KMS-11 (cell line): ENCODE measurements at regions not wholly inside any gene's neighbourhood (a gene's known extent, or its start where the extent isn't known, plus 50 kb on each side); places are given as distances from the start of the nearest gene placed in this dataset.

ENCODE experiments used
- H2AFZ ChIP-seq: fragments of 200-600 bp; sonication (generic); 2 replicates; pipeline ENCODE4 v1.6.1; 2016; ENCODE audit warnings: antibody characterized with exemption, mixed run types, low read depth
- H3K27ac ChIP-seq: fragments of 200-600 bp; sonication (generic); 2 replicates; pipeline ENCODE4 v1.6.1; 2016; ENCODE audit warnings: mild to moderate bottlenecking, mixed run types
- H3K27me3 ChIP-seq: fragments of 200-600 bp; sonication (generic); 2 replicates; pipeline ENCODE4 v1.6.1; 2017; ENCODE audit warnings: mild to moderate bottlenecking, low read depth, mixed run types, moderate library complexity; ENCODE audit not compliant: insufficient read depth
- H3K36me3 ChIP-seq: fragments of 200-600 bp; sonication (generic); 2 replicates; pipeline ENCODE4 v1.6.1; 2017; ENCODE audit warnings: mild to moderate bottlenecking, mixed run types; ENCODE audit not compliant: insufficient read depth
- H3K4me1 ChIP-seq: fragments of 200-600 bp; sonication (generic); 2 replicates; pipeline ENCODE4 v1.6.1; 2016; ENCODE audit warnings: mild to moderate bottlenecking, low read depth, mixed run types; ENCODE audit not compliant: poor library complexity, severe bottlenecking
- H3K4me2 ChIP-seq: fragments of 200-600 bp; sonication (generic); 2 replicates; pipeline ENCODE4 v1.7.0; 2016; ENCODE audit warnings: mild to moderate bottlenecking, mixed run types
- H3K4me3 ChIP-seq: fragments of 200-600 bp; sonication (generic); IDR thresholded peaks from 2 replicates; pipeline ENCODE4 v1.6.1; 2017; ENCODE audit warnings: low read depth, low read length, mixed read lengths; ENCODE audit not compliant: insufficient read depth
- H3K79me2 ChIP-seq: fragments of 200-600 bp; sonication (generic); 2 replicates; pipeline ENCODE4 v1.6.1; 2016; ENCODE audit warnings: low read depth, mixed run types; ENCODE audit not compliant: insufficient read depth
- H3K9ac ChIP-seq: fragments of 200-600 bp; sonication (generic); 2 replicates; pipeline ENCODE4 v1.6.1; 2016; ENCODE audit warnings: mild to moderate bottlenecking, mixed run types
- H4K20me1 ChIP-seq: fragments of 200-600 bp; sonication (generic); 2 replicates; pipeline ENCODE4 v1.6.1; 2016; ENCODE audit warnings: mild to moderate bottlenecking, mixed run types; ENCODE audit not compliant: insufficient read depth
- CTCF ChIP-seq: fragments of 200-600 bp; sonication (generic); conservative IDR thresholded peaks from 2 replicates; pipeline ENCODE4 v1.6.1; 2017; ENCODE audit warnings: low read depth, mild to moderate bottlenecking, antibody characterized with exemption, low read length, moderate library complexity, mixed read lengths

DNA sequence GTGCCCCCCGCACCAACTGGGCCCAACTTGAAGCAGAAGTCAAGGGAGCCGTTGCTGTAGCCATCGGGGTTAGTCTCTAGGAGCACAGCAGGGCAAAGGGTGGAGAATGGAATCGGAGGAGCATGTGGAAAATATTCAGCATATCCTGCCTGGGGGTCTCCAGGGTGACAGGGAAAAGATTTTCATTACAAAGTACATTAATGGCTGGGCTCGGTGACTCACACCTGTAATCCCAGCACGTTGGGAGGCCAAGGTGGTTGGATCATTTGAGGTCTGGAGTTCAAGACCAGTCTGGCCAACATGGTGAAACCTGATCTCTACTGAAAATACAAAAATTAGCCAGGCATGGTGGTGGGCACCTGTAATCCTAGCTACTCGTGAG, 53.8 kb upstream of the ABLIM1 start:
- Histone ChIP-seq H2AFZ (no peak overlapping the region), H3K27ac (no peak overlapping the region), H3K79me2 (no peaks in the 10 kb centered on the region), H3K36me3 (no peaks in the 10 kb centered on the region), H4K20me1 (no peaks in the 10 kb centered on the region), H3K9ac (no peak overlapping the region), H3K4me1 (no peaks in the 10 kb centered on the region), H3K4me3 (no peak overlapping the region), H3K27me3 (no peaks in the 10 kb centered on the region), H3K4me2 (no peak overlapping the region)
- no peak for TF ChIP-seq CTCF

DNA sequence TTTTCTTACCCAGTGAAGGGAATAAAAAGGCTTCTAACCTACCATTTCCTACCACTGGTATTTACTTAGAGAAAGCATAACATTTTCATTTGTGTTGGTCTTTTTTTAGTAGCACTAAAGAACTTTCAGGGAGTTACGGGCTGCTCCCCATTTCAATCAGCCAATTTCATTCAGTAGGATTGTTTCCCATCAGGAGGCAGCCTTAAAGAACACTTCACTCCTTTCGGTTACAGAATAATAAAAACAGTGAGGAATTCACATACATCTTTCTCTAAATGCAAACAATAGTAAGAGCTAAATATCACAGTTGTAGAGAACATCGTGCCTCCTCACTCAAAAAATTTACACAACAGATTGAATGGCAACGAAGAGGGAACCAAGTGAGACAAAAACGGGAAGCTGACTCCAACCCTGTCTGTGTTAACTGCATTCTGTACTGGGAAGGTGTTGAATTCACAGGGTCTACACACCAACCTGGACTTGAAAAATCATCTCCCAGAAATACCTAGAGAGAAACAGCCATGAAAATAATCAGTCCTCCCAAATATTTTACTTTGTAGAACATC, 55.5 kb upstream of the ABLIM1 start:
- Histone ChIP-seq H3K27me3 (no peaks in the 10 kb centered on the region), H3K36me3 (no peaks in the 10 kb centered on the region), H3K4me3 (no peak overlapping the region), H3K27ac (no peak overlapping the region), H3K4me2 (no peak overlapping the region), H4K20me1 (no peaks in the 10 kb centered on the region), H3K9ac (no peak overlapping the region), H2AFZ (no peak overlapping the region), H3K4me1 (no peaks in the 10 kb centered on the region), H3K79me2 (no peaks in the 10 kb centered on the region)
- TF ChIP-seq CTCF: no peak

DNA sequence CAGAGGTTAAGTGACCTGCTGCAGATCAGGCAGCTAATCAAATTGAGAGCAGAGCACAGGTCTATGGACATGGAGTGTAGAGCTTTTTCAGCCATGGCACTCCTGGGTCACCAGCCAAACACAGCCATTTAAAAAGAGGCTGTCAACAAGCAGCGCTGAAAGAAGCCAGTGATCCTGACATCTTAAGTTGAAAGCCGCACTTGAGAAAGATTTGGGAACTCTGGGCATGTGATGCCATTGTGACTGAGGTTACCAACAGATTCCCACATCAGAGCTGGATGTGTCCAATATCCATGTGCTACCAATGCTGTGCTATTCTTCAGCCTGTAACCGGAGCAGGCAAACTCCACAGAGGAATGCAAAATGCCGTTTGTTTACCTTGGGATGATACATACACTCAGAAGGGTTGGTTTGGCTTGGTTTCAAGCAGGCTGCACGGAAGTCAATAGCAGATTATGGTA, 56.2 kb upstream of the ABLIM1 start:
- H2AFZ ChIP-seq: no peak overlapping the region
- no peaks in the 10 kb centered on the region for H3K4me1 ChIP-seq
- H4K20me1 ChIP-seq: no peaks in the 10 kb centered on the region
- no peaks in the 10 kb centered on the region for H3K36me3 ChIP-seq
- no peak for TF ChIP-seq CTCF
- no peak overlapping the region for H3K4me2 ChIP-seq
- H3K79me2 ChIP-seq: no peaks in the 10 kb centered on the region
- H3K9ac ChIP-seq: no peak overlapping the region
- H3K27ac ChIP-seq: no peak overlapping the region
- no peaks in the 10 kb centered on the region for H3K27me3 ChIP-seq
- no peak overlapping the region for H3K4me3 ChIP-seq

GRCh38 chr10:114715171-114715670, 57.1 kb upstream of the ABLIM1 start:
- Histone ChIP-seq H3K36me3 (no peaks in the 10 kb centered on the region), H3K9ac (no peak overlapping the region), H3K4me1 (no peaks in the 10 kb centered on the region), H3K4me3 (no peak overlapping the region), H3K79me2 (no peaks in the 10 kb centered on the region), H3K27me3 (no peaks in the 10 kb centered on the region), H2AFZ (no peak overlapping the region), H3K4me2 (no peak overlapping the region), H4K20me1 (no peaks in the 10 kb centered on the region), H3K27ac (no peak overlapping the region)
- TF ChIP-seq CTCF: no peak
